K562 (cell line): ENCODE measurements at regions not wholly inside any gene's neighbourhood (a gene's known extent, or its start where the extent isn't known, plus 50 kb on each side); places are given as distances from the start of the nearest gene placed in this dataset.

ENCODE experiments used
- ATAC-seq: fragments of 200-7000 bp; cut with Tn5 transposase; 3 replicates; pipeline ENCODE4 v1.9.1; 2020; ENCODE audit warnings: moderate library complexity
- BruUV-seq: library from RNA; stranded (reverse); fragments of 400-500 nt; replicated peaks from 2 replicates; lab custom pipeline; 2021; lab: Mats Ljungman, UMichigan
- CTCF ChIA-PET: fragments of 300-600 bp; formaldehyde crosslinking; extraction: SDS; loops from one replicate; lab custom pipeline; 2021; ENCODE audit warnings: low intra/inter-chr PET ratio; lab: Yijun Ruan, JAX
- POLR2A ChIA-PET: fragments of 300-600, 350-650 bp; sonication (Branson Sonifier 250); formaldehyde crosslinking; extraction: SDS; loops from one replicate; lab custom pipeline; 2021; ENCODE audit warnings: antibody characterized with exemption, inconsistent platforms; lab: Yijun Ruan, JAX
- DNase-seq, 4 experiments: peaks; one replicate each; pipeline versions ENCODE4 v3.0.0 to v3.0.0-alpha.2; 2011 to 2018; ENCODE audit warnings: low spot score in 3 of 4, mixed read lengths in 3 of 4; ENCODE audit errors: extremely low read depth in 1 of 4
- FAIRE-seq: peaks from 2 replicates; lab custom pipeline; 2011; peaks lifted over from hg19 to GRCh38; lab: Jason Lieb, UNC
- H2AFZ ChIP-seq: 2 replicates; pipeline ENCODE4 v1.6.0; 2011; ENCODE audit warnings: low read depth, low read length, control low read depth, inconsistent platforms
- H3K27ac ChIP-seq: fragments of 200-600 bp; 3 replicates; pipeline ENCODE4 v1.8.0; 2011; ENCODE audit warnings: low read depth, mild to moderate bottlenecking, control low read depth, inconsistent platforms, low read length, moderate library complexity, mixed read lengths; ENCODE audit errors: extremely low read depth
- H3K27me3 ChIP-seq, 2 experiments: fragments of 300-600 bp in 1 of 2; 2 replicates in 1 of 2; 3 replicates in 1 of 2; pipeline versions ENCODE4 v1.6.0 to v1.8.0; 2011; ENCODE audit warnings: inconsistent platforms in 2 of 2, low read length in 2 of 2, mild to moderate bottlenecking in 1 of 2, mixed read lengths in 1 of 2, moderate library complexity in 1 of 2; ENCODE audit not compliant: control insufficient read depth in 2 of 2, insufficient read depth in 2 of 2
- H3K36me3 ChIP-seq: fragments of 300-600 bp; 3 replicates; pipeline ENCODE4 v1.8.0; 2011; ENCODE audit warnings: mild to moderate bottlenecking, low read length, inconsistent platforms; ENCODE audit not compliant: control insufficient read depth, insufficient read depth
- H3K4me1 ChIP-seq, 2 experiments: fragments of 200-600 bp in 1 of 2; replicated peaks in 1 of 2; 2 replicates in 1 of 2; 3 replicates in 1 of 2; pipeline versions ENCODE4 v1.5.1 to v1.8.0; 2011; ENCODE audit warnings: inconsistent platforms in 2 of 2, low read length in 2 of 2, mild to moderate bottlenecking in 1 of 2, mixed read lengths in 1 of 2, moderate library complexity in 1 of 2; ENCODE audit not compliant: control insufficient read depth in 2 of 2, insufficient read depth in 2 of 2
- H3K4me2 ChIP-seq: 2 replicates; pipeline ENCODE4 v1.6.1; 2011; ENCODE audit warnings: low read length, control low read depth, inconsistent platforms, mixed read lengths; ENCODE audit not compliant: insufficient read depth
- H3K4me3 ChIP-seq: fragments of 200-600 bp; sonication (generic), shearing (Covaris generic); 2 replicates; pipeline ENCODE4 v1.5.1; 2016; ENCODE audit warnings: control low read depth, inconsistent platforms
- H3K79me2 ChIP-seq: fragments of 200-600 bp; 3 replicates; pipeline ENCODE4 v1.8.0; 2011; ENCODE audit warnings: low read length, inconsistent platforms; ENCODE audit not compliant: control insufficient read depth, insufficient read depth
- H3K9ac ChIP-seq, 2 experiments: 2 replicates each; pipeline versions ENCODE4 v1.6.0 to v1.6.1; 2011; ENCODE audit warnings: low read depth in 2 of 2, low read length in 2 of 2, control low read depth in 1 of 2, inconsistent platforms in 1 of 2, mild to moderate bottlenecking in 1 of 2, mixed read lengths in 1 of 2; ENCODE audit not compliant: insufficient read depth in 1 of 2
- H3K9me1 ChIP-seq: one replicate; pipeline ENCODE4 v1.6.0; 2011; ENCODE audit warnings: inconsistent platforms, mild to moderate bottlenecking, low read length, moderate library complexity; ENCODE audit not compliant: control insufficient read depth, insufficient read depth
- H3K9me3 ChIP-seq: replicated peaks from 2 replicates; pipeline ENCODE4 v1.5.1; 2011; ENCODE audit warnings: low read depth, low read length, inconsistent platforms; ENCODE audit not compliant: control insufficient read depth, insufficient read depth
- H4K20me1 ChIP-seq: replicated peaks from 2 replicates; pipeline ENCODE4 v1.6.1; 2011; ENCODE audit warnings: low read length, inconsistent platforms, mixed read lengths; ENCODE audit not compliant: control insufficient read depth, insufficient read depth
- ARID2 ChIP-seq: fragments of 450-650 bp; IDR thresholded peaks from 2 replicates; pipeline ENCODE4 v1.6.1; 2017; ENCODE audit warnings: antibody characterized with exemption, mild to moderate bottlenecking
- CTCFL ChIP-seq: IDR thresholded peaks from 2 replicates; pipeline ENCODE4 v1.6.1; 2011; ENCODE audit warnings: borderline replicate concordance, low read depth, mild to moderate bottlenecking, moderate library complexity, low read length; ENCODE audit not compliant: insufficient read depth, poor library complexity, severe bottlenecking
- ETV1 ChIP-seq: fragments of 450-650 bp; conservative IDR thresholded peaks from 2 replicates; pipeline ENCODE4 v1.6.1; 2016; ENCODE audit warnings: missing genetic modification characterization, control low read depth, low read depth, missing compliant biosample characterization
- NCOA4 ChIP-seq: fragments of 450-650 bp; IDR thresholded peaks from 2 replicates; pipeline ENCODE4 v1.6.1; 2018; ENCODE audit warnings: mild to moderate bottlenecking; ENCODE audit not compliant: partially characterized antibody
- NKRF ChIP-seq: fragments of 450-650 bp; IDR thresholded peaks from 2 replicates; pipeline ENCODE4 v1.6.1; 2016; ENCODE audit warnings: borderline replicate concordance
- RHOXF2B ChIP-seq: fragments of 250-450 bp; sonication (Bioruptor Pico); conservative IDR thresholded peaks from 2 replicates; pipeline ENCODE4 v1.5.1; 2021
- SMARCC2 ChIP-seq: fragments of 450-650 bp; IDR thresholded peaks from 2 replicates; pipeline ENCODE4 v1.6.1; 2017; ENCODE audit warnings: antibody characterized with exemption, moderate library complexity, mild to moderate bottlenecking, low read depth
- ZNF140 ChIP-seq: fragments of 250-450 bp; sonication (Bioruptor Pico); IDR thresholded peaks from 2 replicates; pipeline ENCODE4 v1.8.0; 2021; ENCODE audit warnings: moderate library complexity, mild to moderate bottlenecking, inconsistent platforms
- ZNF146 ChIP-seq: IDR thresholded peaks from one replicate; pipeline ENCODE4 v1.6.1; 2018; ENCODE audit warnings: missing compliant biosample characterization; ENCODE audit not compliant: unreplicated experiment
- ZNF224 ChIP-seq: sonication (generic); formaldehyde crosslinking; IDR thresholded peaks from 2 replicates; pipeline ENCODE4 v1.8.0; 2022; ENCODE audit warnings: mild to moderate bottlenecking, missing genetic modification reagents
- WGBS: fragments of 100-300 bp; shearing (Covaris generic); methylation state at CpG from one replicate; pipeline ENCODE4 v1.1.6; 2016; ENCODE audit warnings: low coverage, mixed read lengths; ENCODE audit not compliant: insufficient coverage; ENCODE audit errors: missing lambda C conversion rate; 5-methylcytosine and 5-hydroxymethylcytosine counted together
- in situ Hi-C: fragments of 300-500 bp; cut with MboI; formaldehyde crosslinking; loops from 4 replicates; pipeline ENCODE4 v1.15.0; 2018; ENCODE audit warnings: inconsistent platforms, mixed read lengths
- intact Hi-C: fragments of 100-400 bp; cut with micrococcal nuclease; formaldehyde crosslinking; loops from 2 replicates; pipeline ENCODE4 v1.14.2; 2022

- no peak for TF ChIP-seq CTCFL
Observed at GRCh38 chr2:115946341-115946740, 1503.9 kb downstream of the DPP10 start (continued).

- H3K4me2 ChIP-seq = no peak overlapping the region
- ChIA-PET CTCF (no interaction called here), POLR2A (no interaction called here)
- no peaks in the 10 kb centered on the region for H3K36me3 ChIP-seq
- H3K27me3 ChIP-seq = no peaks in the 10 kb centered on the region
- H3K4me1 ChIP-seq = no peaks in the 10 kb centered on the region
- no TSS peak for BruUV-seq
- no peak overlapping the region for H3K4me3 ChIP-seq
- WGBS = 0% methylated on average over 2 of the region's 2 CpGs
- H3K27ac ChIP-seq = no peak overlapping the region
- ATAC-seq = no peak
- intact Hi-C loops = no loop called here
- H4K20me1 ChIP-seq = no peaks in the 10 kb centered on the region
- no peak overlapping the region for H3K9ac ChIP-seq
- H2AFZ ChIP-seq = no peak overlapping the region
- no peaks in the 10 kb centered on the region for H3K79me2 ChIP-seq
- in situ Hi-C loops = no loop called here
- no peaks in the 10 kb centered on the region for H3K9me1 ChIP-seq
- no peak for FAIRE-seq
- H3K9me3 ChIP-seq = no peaks in the 10 kb centered on the region
- TF ChIP-seq ZNF146 (CRISPR knock-in tag) (no peak), SMARCC2 (no peak), RHOXF2B (no peak), ZNF140 (CRISPR knock-in tag) (no peak), ETV1 (tag) (no peak), ZNF224 (CRISPR knock-in tag) (no peak), ARID2 (no peak), NCOA4 (no peak), NKRF (no peak)
- TF ChIP-seq, all 486 proteins: peak for 0
- DNase-seq = no peak
Observed at GRCh38 chr2:115946891-115947290, 1504.5 kb downstream of the DPP10 start.
